ENCODE measurements at regions not wholly inside any gene's neighbourhood (a gene's known extent, or its start where the extent isn't known, plus 50 kb on each side); places are given as distances from the start of the nearest gene placed in this dataset.

- TF ChIP-seq PATZ1 (CRISPR knock-in tag; IDR thresholded peaks at IDR 0.05; ENCODE audit: borderline replicate concordance), result no peak
- TF ChIP-seq BACH2 (CRISPR knock-in tag; IDR thresholded peaks at IDR 0.05; ENCODE audit: borderline replicate concordance), result no peak
- TF ChIP-seq ZNF565 (CRISPR knock-in tag; conservative IDR thresholded peaks at IDR 0.05; ENCODE audit: low read depth), result no peak
- TF ChIP-seq TOX (CRISPR knock-in tag; IDR thresholded peaks at IDR 0.05; ENCODE audit: borderline replicate concordance), result no peak
- TF ChIP-seq ZNF8 (CRISPR knock-in tag; IDR thresholded peaks at IDR 0.05), result no peak
- TF ChIP-seq POU6F1 (CRISPR knock-in tag; IDR thresholded peaks at IDR 0.05; ENCODE audit: borderline replicate concordance, low read depth), result no peak
- no peak for TF ChIP-seq ESRRG (CRISPR knock-in tag; IDR thresholded peaks at IDR 0.05)
- no peak for TF ChIP-seq ZFP3 (CRISPR knock-in tag; IDR thresholded peaks at IDR 0.05)
- TF ChIP-seq ARNTL (CRISPR knock-in tag; IDR thresholded peaks at IDR 0.05; ENCODE audit: borderline replicate concordance, low read depth), result no peak
- no peak for TF ChIP-seq SNAI2 (CRISPR knock-in tag; IDR thresholded peaks at IDR 0.05)
- no peak for TF ChIP-seq ZC3H10 (CRISPR knock-in tag; IDR thresholded peaks at IDR 0.05)
- TF ChIP-seq GLIS3 (CRISPR knock-in tag; IDR thresholded peaks at IDR 0.05), result no peak
- TF ChIP-seq CREB5 (CRISPR knock-in tag; IDR thresholded peaks at IDR 0.05; ENCODE audit: low read depth), result no peak
- TF ChIP-seq RARB (CRISPR knock-in tag; IDR thresholded peaks at IDR 0.05), result no peak
- TF ChIP-seq CSDC2 (CRISPR knock-in tag; IDR thresholded peaks at IDR 0.05), result no peak
- no peak for TF ChIP-seq ZFP30 (CRISPR knock-in tag; IDR thresholded peaks at IDR 0.05)
- TF ChIP-seq TCF4 (CRISPR knock-in tag; IDR thresholded peaks at IDR 0.05; ENCODE audit: borderline replicate concordance), result no peak
- TF ChIP-seq ZNF70 (CRISPR knock-in tag; IDR thresholded peaks at IDR 0.05), result no peak
- ATAC-seq, result no peak
Observed at GRCh38 chr13:106685143-106685542, 117.2 kb upstream of the ARGLU1 start.

GRCh38 chr13:106683918-106684317 lies 116.0 kb upstream of the ARGLU1 start:
- ATAC-seq, result no peak
- no peak for TF ChIP-seq SNAI2 (CRISPR knock-in tag; IDR thresholded peaks at IDR 0.05)
- TF ChIP-seq TSHZ2 (CRISPR knock-in tag; IDR thresholded peaks at IDR 0.05), result no peak
- no peak for TF ChIP-seq ZC3H10 (CRISPR knock-in tag; IDR thresholded peaks at IDR 0.05)
- no peak for TF ChIP-seq ZFP30 (CRISPR knock-in tag; IDR thresholded peaks at IDR 0.05)
- TF ChIP-seq ARNTL (CRISPR knock-in tag; IDR thresholded peaks at IDR 0.05; ENCODE audit: borderline replicate concordance, low read depth), result no peak

GRCh38 chr13:106683179-106683578 lies 115.2 kb upstream of the ARGLU1 start:
- no peak for ATAC-seq
- TF ChIP-seq ZFP3 (CRISPR knock-in tag; IDR thresholded peaks at IDR 0.05) (no peak), ARNTL (CRISPR knock-in tag; IDR thresholded peaks at IDR 0.05; ENCODE audit: borderline replicate concordance, low read depth) (no peak)

- no peak for ATAC-seq
- TF ChIP-seq POU6F1 (CRISPR knock-in tag; IDR thresholded peaks at IDR 0.05; ENCODE audit: borderline replicate concordance, low read depth) (no peak), TCF4 (CRISPR knock-in tag; IDR thresholded peaks at IDR 0.05; ENCODE audit: borderline replicate concordance) (no peak), CSRNP3 (CRISPR knock-in tag; IDR thresholded peaks at IDR 0.05) (no peak), PPARA (CRISPR knock-in tag; IDR thresholded peaks at IDR 0.05; ENCODE audit: borderline replicate concordance) (no peak), ISL1 (CRISPR knock-in tag; IDR thresholded peaks at IDR 0.05) (no peak), ZFP30 (CRISPR knock-in tag; IDR thresholded peaks at IDR 0.05) (no peak), ARNTL (CRISPR knock-in tag; IDR thresholded peaks at IDR 0.05; ENCODE audit: borderline replicate concordance, low read depth) (no peak), OSR1 (CRISPR knock-in tag; IDR thresholded peaks at IDR 0.05) (no peak), ZFP3 (CRISPR knock-in tag; IDR thresholded peaks at IDR 0.05) (no peak), RARB (CRISPR knock-in tag; IDR thresholded peaks at IDR 0.05) (no peak), CSDC2 (CRISPR knock-in tag; IDR thresholded peaks at IDR 0.05) (no peak)
Observed at GRCh38 chr13:106681997-106682396, 114.1 kb upstream of the ARGLU1 start.
